NCI-H2196 (cell line): ENCODE measurements at regions not wholly inside any gene's neighbourhood (a gene's known extent, or its start where the extent isn't known, plus 50 kb on each side); places are given as distances from the start of the nearest gene placed in this dataset.

Experiments
- DNase-seq: peaks from one replicate; lab custom pipeline; 2025; ENCODE audit not compliant: unreplicated experiment; lab: John Stamatoyannopoulos, UW

DNA sequence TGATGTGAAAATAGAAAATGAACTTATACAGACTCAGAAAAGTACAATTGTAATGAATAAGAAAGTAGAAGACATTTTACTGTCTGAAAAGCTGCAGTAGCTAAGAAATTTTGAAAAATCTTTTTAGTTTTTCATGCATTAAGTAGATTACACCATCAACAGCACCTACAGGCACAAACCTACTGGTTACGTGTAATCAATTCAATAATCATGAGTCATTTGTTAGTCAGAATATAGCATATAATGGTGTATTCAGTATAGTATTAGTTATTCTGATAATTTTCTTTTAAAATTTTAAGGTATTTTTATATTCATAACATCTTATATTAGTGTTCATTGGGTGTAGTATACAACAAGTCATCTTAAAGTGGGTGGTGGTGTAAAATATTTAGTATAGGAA, 550.5 kb upstream of the GBE1 start:
- DNase-seq: no peak

DNA sequence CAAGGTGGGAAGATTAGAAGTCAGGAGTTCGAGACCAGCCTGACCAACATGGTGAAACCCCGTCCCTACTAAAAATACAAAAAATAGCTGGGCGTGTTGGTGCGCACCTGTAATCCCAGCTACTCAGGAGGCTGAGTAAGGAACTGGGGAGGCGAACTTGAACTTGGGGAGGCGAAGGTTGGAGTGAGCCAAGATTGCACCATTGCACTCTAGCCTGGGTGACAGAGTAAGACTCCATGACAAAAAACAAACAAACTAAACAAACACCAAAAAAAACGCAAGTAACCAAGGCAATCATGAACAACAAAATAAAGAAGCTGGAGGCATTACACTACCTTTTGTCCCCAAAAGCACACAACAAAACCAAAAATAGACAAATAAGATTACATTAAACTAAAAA, 547.3 kb upstream of the GBE1 start:
- no peak for DNase-seq

DNA sequence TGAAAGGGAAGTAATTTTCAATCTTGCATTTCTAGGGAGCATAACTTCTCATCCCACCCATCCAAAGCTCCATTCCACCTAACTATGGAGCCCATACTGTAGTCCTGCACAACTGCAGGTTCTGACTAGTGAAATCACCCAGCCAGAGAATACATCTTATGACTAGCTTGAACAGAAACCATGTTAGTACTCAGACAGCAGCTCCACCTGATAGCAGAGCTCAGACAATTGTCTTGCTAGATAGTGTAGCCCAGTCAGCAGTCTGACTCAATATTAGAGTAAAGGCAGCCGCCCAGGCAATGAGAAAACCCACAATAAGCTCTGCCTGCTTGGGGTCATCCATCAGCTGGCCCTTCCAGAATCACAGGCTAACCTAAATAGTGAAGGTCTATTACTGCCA, 544.7 kb upstream of the GBE1 start:
- no peak for DNase-seq

DNA sequence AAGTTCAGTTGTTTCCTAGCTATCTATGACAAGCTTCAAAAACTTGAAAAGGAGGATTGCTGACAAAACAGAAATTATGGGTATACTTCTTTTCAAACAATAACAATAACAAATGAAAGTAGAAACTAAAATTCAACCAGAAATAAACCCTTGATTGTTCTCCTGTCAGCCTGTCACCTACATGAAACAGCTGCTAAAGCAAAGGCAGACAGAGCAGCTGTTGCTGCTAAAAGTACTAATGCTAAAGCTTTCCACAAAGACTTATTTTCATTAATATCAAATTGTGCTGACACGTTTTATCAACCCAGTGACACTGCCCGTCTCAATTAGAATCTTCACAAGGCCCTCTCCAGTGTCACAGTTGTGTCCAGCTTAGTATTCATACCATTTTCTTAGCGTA, 533.2 kb upstream of the GBE1 start:
- no peak for DNase-seq

DNA sequence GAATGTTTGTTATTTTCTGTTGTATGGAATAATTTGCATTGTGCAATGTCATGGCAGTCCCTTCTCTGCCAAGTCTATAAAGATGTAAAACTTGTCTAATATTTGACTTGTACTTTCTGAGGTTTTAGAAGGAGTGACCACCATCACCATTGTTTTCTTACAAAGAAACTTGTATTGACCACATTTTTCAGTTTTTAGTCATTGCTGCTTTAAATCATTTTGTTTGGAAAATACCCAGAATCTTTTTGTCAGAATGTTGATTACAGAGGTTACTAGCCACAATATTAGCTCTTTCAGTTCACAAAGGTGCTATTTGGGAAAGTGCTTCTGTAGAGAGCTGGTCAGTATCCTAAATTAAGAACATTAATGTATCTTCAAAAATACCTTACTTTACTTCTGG, 532.4 kb upstream of the GBE1 start:
- no peak for DNase-seq

DNA sequence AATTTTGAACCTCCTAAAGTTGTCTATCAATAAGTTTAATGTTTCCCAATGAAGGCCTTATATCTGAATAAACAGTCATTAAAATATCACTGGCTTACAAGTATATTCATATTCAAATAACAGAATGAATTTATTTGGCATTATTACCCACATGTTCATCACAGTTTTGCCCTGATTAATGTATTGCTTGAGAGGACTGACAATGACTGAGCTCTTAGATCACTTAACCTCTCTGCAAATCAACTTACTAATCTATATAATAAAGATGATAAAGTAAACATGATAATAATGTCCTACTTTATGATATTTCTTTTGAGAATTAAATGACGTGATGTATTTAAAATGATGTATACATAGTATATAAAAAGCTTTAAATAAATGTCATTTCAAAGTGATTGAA, 532.0 kb upstream of the GBE1 start:
- no peak for DNase-seq

DNA sequence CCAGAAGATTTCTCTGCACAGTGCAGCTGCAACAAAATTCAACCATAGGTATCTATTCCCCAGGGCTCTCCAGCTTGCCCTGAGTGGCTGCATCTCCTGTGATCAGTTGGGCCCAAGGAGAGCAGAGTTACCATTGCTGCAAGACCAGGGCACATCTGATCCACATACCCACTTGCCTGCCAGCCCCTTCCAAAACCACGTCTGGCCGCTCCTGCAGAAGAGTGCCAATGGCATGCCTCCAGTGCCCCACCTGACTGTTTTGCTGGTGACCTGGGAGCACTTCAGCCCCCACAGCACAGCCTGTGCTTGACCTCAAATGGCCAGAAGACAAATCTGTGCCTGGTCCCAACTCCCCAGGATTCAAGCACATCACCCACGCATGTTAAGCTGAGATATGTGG, 526.1 kb upstream of the GBE1 start:
- no peak for DNase-seq

DNA sequence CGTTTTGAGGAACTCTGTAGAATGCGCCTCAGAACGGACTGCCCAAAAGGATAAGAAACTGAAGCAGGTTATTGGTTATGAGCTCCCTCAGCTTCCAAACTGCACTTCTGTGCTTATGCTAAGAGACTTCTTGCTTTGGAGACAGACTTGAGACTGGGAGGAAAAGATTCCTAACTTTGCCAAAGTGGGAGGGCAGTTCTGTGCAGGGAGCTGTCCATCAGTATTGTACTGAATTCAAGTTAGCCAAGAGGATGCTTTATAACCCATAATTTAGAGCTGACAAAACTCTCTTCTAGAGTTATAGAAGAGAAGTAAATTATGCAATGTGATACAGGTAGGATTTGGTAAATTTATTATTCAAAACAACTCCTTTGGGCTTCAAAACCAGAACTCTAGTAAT, 519.8 kb upstream of the GBE1 start:
- no peak for DNase-seq

DNA sequence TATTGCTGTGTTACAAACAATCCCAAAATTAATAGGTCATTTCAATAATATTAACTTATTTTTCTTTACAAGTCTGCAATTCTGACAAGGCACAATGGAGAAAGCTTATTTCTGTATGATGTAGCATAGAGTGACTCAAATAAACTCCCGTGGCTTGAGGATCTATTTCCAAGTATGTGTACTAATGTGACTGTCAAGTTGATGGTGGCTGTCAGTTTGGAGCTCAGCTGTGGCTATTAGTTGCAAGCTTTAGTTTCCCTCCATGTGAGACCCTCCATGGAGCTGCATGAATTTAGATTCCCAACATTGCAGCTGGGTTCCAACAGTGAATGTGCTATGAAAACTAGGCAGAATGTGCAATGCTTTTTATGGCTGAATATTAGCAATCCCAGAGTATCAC, 515.5 kb upstream of the GBE1 start:
- no peak for DNase-seq

DNA sequence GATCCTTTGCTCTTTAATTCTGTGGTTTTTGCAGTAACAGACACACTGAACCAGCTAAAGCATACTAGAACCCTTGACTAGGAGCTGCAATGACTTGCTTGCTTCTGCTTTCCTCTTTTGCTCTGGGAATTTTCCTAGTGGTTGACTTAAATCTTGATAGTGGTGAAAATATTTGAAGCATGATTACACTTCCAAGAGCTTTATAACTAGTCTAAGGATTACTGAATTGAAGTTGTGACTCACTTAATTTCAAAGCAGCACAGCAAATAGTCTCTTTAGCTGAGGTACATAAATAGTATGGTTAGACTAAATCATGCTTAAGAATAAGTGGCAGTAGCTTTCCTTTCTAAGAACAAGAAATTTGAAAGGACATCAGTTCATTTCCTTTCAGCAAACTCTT, 513.5 kb upstream of the GBE1 start:
- DNase-seq: no peak

DNA sequence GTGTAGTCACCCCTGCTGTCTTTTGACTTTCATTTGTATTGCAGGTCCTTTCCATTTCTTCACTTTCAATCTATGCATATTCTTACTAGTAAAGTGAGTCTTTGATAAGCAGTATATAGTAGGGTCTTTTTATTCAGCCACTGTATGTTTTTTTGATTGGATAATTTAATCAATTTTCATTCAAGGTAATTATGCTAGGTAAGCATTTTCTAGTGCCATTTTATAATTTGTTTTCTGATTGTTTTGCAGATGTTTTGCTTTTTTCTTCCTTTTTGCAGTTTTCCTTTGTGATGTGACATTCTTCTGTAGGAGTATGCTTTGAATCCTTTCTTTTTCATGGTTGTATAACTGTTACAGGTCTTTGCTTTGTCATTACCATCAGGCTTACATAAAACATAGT, 504.3 kb upstream of the GBE1 start:
- DNase-seq: no peak

DNA sequence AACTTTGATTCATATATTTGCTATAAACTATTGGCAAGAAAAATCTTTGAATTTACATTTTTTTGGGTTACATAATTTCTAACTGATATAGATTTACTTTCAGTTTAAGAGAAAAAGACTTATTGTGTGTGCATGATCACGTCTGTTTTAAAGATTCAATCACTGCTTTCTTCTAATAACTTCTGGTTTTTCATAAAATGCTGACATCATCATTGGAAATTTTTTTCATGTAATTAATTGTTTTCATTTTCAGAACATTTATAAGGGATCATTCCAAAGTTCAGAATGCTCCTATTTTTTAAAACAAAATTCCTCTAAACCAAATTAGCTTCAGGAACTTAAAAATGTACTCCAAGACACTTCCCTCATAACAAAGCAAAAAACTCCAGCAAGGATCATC, 500.7 kb upstream of the GBE1 start:
- DNase-seq: no peak

DNA sequence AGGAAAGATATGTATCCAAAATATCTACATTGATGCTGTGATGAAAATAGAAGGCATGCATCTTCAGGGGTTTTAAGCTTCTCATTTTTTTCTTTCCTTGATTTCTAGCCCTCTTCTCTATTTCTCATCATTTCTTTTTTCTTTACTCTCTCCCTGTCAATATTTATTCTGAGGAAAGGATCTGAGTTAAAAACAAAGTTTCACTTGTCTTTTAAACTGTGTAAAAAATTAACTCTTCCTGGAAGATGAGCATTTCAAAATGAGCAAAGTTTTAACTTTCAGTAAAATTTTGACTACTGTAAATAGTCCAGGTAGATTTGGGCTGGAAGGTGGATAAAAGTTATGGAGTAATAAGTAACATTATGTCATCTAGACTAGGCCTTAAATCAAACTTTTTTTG, 500.2 kb upstream of the GBE1 start:
- DNase-seq: no peak

DNA sequence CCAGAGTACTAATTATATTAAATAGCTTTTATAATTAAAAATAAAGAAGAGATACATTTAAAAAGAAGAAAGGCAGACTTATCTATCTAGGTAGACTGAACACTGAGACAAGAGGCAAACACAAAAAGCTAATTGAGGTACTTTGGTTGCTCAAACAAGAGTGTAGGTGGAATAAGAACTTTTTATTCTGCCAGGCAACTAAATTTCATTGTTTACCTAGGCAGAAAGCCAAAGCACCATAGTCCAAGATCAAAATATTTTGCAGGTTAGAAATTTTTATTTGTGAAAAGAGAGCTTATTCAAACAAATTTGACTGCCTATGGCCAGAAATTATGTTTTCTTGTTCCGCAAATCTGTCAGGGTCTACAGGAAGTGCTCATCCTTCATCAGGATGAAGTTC, 499.6 kb upstream of the GBE1 start:
- DNase-seq: peak; percentile 1

DNA sequence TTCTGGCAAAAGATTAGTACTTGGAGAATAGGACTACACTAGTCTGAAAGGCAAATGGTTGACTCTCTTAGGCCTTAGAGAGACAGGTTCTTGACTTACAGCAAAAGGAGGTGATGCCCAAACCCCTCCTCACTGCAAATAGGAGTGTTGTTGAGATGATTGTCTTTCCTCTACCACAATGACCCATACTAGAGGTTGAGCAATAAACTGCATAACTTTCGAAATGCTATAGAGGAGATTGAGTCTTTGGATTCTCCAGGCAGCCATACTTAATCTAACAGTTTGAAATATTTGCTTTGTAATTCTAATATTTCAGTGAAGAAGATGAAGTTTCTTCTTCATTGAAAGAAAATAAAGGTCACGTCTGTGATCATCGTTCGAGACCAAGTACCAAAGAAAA, 498.5 kb upstream of the GBE1 start:
- DNase-seq: no peak

DNA sequence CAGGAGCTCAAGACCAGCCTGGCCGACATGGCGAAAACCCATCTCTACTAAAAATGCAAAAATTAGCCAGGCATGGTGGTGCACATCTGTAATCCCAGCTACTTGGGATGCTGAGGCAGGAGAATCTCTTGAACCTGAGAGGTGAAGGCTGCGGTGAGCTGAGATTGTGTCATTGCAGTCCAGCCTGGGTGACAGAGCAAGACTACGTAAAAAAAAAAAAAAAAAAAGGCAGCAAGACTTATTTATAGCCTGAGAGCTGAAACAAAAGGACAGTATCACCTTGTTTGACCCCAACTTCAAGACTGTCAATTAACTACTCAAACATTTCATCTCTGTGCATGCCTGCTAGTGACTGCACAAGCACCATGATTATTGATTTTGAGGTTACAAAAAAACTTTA, 478.9 kb upstream of the GBE1 start:
- no peak for DNase-seq

DNA sequence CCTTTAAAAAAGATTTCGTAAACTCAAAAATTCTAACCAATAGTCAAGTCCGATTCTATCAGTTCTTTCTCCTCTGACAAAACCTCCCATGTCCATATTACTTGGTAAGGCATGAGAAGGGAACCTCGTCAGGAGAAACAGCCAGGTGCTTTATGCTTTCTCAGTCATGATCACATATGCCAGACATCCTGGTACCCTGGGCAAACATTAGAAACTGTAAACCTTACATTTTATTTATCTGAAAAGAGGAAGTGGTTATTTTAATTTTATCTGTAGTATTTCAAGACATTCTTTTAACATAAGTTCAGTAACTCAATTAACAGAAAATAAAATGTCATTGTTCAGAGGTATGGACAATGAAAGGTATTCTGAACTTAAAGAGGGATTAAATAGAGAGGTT, 474.8 kb upstream of the GBE1 start:
- DNase-seq: no peak

DNA sequence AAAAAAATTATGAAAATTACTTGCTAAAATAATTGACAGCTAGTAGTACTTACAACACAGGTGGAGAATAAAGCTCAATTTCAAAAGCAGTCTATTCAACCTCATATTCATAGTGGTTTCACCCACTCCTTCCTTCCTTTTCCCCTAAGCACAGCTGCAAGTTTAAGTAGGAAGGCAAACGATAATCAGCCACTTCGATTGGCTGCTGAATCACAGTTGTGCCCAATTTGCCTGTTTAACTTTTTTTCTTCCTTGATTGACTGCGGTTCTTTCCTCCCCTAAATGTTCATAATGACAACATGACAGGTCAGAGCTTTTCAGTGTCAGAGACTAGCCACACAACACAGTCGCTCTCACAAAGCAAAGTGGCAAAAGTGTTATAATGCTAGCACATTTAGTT, 468.0 kb upstream of the GBE1 start:
- DNase-seq: no peak

DNA sequence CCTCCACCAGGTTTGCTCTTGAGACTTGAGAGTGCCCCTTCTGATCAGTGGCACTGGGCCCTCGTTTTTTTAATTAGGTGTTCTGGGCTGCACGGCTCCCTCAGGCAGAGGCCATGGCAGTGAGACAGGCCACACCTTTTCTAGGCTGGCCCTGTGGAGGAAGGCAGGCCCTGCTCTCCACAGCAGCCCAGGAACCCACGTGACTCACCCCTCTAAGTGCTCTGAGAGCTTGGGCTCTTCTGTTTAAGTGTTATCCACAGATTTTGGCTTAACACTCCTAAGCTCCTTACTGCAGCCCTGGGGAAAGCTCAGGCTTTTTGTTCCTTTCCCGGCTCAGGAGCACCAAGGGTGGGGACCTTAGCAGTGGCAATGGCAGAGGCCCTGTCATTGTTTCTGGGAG, 463.2 kb upstream of the GBE1 start:
- no peak for DNase-seq

DNA sequence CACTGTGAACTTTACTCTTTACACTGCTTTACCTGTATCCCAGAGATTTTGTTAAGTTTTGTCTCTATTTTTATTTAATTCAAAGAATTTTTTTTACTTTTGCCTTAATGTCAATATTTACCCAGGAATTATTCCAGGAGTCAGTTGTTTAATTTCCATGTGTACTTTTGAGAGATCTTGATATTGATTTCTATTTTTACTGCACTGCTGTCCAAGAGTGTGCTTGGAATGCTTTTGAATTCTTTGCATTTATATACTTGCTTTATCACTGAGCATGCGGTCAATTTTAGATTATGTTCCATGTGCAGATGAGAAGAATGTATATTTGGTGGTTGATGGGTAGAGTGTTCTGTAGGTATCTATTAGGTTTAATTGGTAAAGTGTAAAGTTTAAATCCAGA, 461.0 kb upstream of the GBE1 start:
- no peak for DNase-seq

DNA sequence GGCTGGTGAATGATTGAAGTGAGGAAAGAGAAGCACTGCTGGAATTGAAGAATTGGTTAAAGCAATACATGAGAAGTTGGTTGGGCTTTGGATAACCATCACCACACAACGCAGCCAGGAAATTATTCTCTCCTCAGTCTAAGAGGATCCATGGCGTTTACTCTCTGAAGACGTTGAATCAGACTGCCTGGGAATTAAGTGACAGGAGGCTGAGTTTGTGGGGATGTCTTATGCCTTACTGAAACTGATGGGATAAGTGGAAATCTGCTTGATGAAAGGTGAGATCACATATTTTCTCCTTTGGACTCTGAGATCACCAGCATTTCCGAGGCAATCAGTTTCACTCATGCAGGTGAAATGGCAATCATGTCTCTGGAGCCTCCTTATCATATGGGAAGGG, 456.1 kb upstream of the GBE1 start:
- no peak for DNase-seq

DNA sequence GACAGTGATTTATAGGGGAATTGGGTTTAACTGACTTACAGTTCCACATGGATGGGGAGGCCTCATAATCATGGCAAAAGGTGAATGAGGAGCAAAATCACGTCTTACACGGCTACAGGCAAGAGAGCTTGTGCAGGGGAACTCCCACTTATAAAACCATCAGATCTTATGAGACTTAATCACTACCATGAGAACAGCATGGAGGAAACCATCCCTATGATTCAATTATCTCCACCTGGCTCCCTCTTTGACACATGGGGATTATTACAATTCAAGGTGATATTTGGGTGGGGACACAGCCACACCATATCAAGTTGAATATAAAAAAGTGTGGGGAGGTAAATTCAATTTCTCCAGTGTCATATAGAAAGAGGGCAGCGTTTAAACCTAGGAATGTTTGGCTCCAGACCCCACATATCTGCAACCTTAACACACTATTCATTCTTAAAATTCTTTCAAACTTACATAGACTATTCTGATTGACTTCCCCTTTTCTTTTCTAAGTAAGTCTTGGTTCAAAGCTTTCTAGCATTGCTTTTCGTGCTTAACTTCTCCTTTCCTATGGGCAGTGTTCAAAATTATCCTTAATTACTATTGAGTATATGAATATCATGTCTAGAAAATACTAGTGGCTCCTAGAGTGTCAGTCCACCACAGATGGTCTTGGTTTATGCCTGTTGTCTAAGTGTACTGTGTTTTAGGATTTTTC, 446.7 kb upstream of the GBE1 start:
- no peak for DNase-seq

DNA sequence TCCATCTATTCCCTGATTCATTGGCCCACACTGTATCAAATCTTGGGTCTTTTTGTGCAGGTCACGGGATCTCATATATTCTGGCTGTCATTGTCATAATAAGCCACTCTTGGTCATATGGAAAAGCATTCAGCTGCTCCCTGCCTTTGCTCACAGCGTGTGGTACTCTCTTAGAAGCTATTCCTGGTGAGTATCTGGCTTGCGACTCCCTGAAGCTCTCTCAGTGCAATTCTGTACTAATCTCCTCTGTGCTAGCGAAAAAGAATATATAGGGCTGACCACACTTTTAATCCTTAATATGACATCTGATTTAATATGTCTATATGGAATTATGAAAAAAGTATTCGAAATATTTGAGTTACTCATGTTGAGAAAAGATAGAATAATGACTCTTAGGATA, 440.8 kb upstream of the GBE1 start:
- DNase-seq: no peak

DNA sequence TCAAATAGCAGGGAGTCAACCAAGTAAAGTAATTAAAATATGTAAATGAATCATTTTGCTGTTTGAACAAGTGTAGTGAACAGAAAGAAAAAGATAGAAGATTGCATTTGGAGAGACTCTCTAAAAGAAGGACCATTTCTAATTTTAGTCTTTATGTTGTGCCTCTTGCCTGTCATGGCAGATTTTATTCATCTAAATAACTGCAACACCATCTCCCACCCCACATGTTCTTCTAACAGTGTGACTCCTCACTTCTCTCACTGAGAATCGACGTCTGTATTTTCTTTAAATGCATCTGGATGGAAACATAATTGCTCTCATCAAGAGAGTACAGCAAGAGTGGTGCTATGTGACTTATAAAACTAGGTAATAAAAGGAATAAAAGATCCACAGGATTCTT, 439.9 kb upstream of the GBE1 start:
- DNase-seq: no peak
